HG03432 (cell line): ENCODE measurements at regions not wholly inside any gene's neighbourhood (a gene's known extent, or its start where the extent isn't known, plus 50 kb on each side); places are given as distances from the start of the nearest gene placed in this dataset.

Experiments
- ATAC-seq: cut with Tn5 transposase; IDR thresholded peaks from one replicate; pipeline ENCODE4 v1.9.1; 2021; ENCODE audit warnings: mild to moderate bottlenecking, moderate library complexity; ENCODE audit not compliant: unreplicated experiment

GRCh38 chr1:34693081-34693480, 61.8 kb upstream of the GJB5 start:
- no peak for ATAC-seq

DNA sequence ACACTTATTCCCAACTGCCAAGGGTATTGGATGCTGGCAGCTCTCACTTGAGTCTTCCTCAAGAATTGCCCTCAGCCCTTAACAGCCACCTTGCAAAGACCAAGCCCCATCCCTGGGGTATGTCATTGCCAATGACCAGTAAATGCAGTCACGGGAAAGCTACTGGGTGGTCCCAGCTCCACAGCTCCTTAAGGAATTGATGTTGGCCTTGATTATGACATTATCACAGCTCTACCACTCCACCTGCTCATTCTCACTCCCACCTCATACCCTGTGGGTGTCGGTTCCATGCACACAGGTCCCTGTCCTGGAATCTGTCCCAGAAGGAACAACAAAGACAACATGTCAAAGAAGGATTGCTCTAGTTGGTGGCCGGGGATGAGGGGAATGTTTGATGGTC, 60.5 kb upstream of the GJB5 start:
- no peak for ATAC-seq

DNA sequence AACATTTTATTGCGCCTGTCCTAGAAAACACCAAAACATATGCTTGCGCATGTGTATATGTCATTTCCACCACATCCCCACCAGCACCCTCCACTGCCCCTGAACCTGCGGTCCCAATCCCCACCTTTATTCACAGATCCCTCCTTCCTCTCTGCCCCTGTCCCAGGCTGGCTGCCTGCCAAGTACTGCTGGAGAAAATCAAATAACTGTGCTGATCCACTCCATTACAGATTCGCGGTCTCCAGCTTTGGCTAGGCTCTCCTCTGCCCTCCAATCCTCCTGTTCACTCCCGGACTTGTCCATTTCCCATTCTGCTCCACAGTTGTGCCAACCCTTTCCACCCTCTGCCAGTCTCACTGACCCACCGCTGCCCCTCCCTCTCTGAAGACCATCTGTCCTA, 59.3 kb upstream of the GJB5 start:
- no peak for ATAC-seq

GRCh38 chr1:34696230-34696629, 58.6 kb upstream of the GJB5 start:
- no peak for ATAC-seq

DNA sequence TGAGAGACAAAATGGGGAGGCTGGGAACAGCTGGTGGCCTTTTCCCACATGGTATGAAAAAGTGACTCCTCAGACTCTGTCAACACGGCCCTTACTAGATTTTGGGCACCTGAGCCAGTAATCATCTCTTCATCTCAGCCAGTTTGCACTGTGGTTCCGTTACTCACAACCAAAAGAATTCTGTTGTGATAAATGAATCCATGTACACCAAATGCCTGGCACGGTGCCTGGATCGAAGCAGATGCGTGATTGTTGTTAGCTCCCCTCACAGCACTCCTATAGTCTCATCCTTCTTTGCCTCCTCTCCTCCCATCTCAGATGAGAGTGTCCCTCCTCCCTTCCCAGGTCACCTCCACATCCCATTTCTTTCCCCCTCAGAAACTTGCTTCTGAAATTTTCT, 57.9 kb upstream of the GJB5 start:
- ATAC-seq, result no peak

GRCh38 chr1:34697818-34698217, 57.0 kb upstream of the GJB5 start:
- ATAC-seq, result no peak

- ATAC-seq, result no peak
Measured at GRCh38 chr1:34701326-34702060, 53.4 kb upstream of the GJB5 start.
